ENCODE measurements at regions not wholly inside any gene's neighbourhood (a gene's known extent, or its start where the extent isn't known, plus 50 kb on each side); places are given as distances from the start of the nearest gene placed in this dataset.

- no peak for TF ChIP-seq CTCF (IDR thresholded peaks at IDR 0.05)
- no peak for TF ChIP-seq POLR2A (IDR thresholded peaks at IDR 0.05)
These were observed 151.6 kb upstream of the PRSS58 start for GRCh38 chr7:142409471-142409870.
